ENCODE measurements at regions not wholly inside any gene's neighbourhood (a gene's known extent, or its start where the extent isn't known, plus 50 kb on each side); places are given as distances from the start of the nearest gene placed in this dataset.

GRCh38 chr7:118759921-118760320 lies 535.4 kb downstream of the ANKRD7 start:
- TF ChIP-seq CTCF (IDR thresholded peaks at IDR 0.05): no peak
- no peak for TF ChIP-seq MAFK (IDR thresholded peaks at IDR 0.05; ENCODE audit: partially characterized antibody)
- no peak for TF ChIP-seq ESRRA (IDR thresholded peaks at IDR 0.05; ENCODE audit: borderline replicate concordance, low read length)
- TF ChIP-seq ZSCAN20 (CRISPR knock-in tag; IDR thresholded peaks at IDR 0.05): no peak
- TF ChIP-seq KDM1A (IDR thresholded peaks at IDR 0.05; ENCODE audit: low read depth): no peak
- TF ChIP-seq ELK1 (IDR thresholded peaks at IDR 0.05; ENCODE audit: low read depth, low read length): no peak
- no peak for TF ChIP-seq MAX (IDR thresholded peaks at IDR 0.05)
- no peak for TF ChIP-seq RAD21 (conservative IDR thresholded peaks at IDR 0.05 in 1 of 2, IDR thresholded peaks at IDR 0.05 in 1 of 2)
- no peak for TF ChIP-seq USF2 (IDR thresholded peaks at IDR 0.05)
